ENCODE measurements at regions not wholly inside any gene's neighbourhood (a gene's known extent, or its start where the extent isn't known, plus 50 kb on each side); places are given as distances from the start of the nearest gene placed in this dataset.

GRCh38 chr10:113967126-113967525 lies 76.5 kb upstream of the ADRB1 start:
- no peak for DNase-seq (ENCODE audit: low spot score)

GRCh38 chr10:113970641-113971040 lies 73.0 kb upstream of the ADRB1 start:
- DNase-seq (ENCODE audit: low spot score) = no peak

- DNase-seq (ENCODE audit: low spot score) = no peak
Observed at GRCh38 chr10:113971349-113971973, 72.2 kb upstream of the ADRB1 start.

GRCh38 chr10:113977174-113977573 lies 66.5 kb upstream of the ADRB1 start:
- no peak for DNase-seq (ENCODE audit: low spot score)

- DNase-seq (ENCODE audit: low spot score) = no peak
Observed at GRCh38 chr10:113978802-113979201, 64.9 kb upstream of the ADRB1 start.

GRCh38 chr10:113979409-113979808 lies 64.3 kb upstream of the ADRB1 start:
- no peak for DNase-seq (ENCODE audit: low spot score)

GRCh38 chr10:113980408-113981087 lies 63.1 kb upstream of the ADRB1 start:
- no peak for DNase-seq (ENCODE audit: low spot score)

GRCh38 chr10:113982296-113982695 lies 61.4 kb upstream of the ADRB1 start:
- DNase-seq (ENCODE audit: low spot score) = no peak

- DNase-seq (ENCODE audit: low spot score) = no peak
Observed at GRCh38 chr10:113982769-113983168, 60.9 kb upstream of the ADRB1 start.

- DNase-seq (ENCODE audit: low spot score) = no peak
Observed at GRCh38 chr10:113983552-113983951, 60.1 kb upstream of the ADRB1 start.

- DNase-seq (ENCODE audit: low spot score) = no peak
Observed at GRCh38 chr10:113985297-113985844, 58.3 kb upstream of the ADRB1 start.

GRCh38 chr10:113986316-113986715 lies 57.4 kb upstream of the ADRB1 start:
- no peak for DNase-seq (ENCODE audit: low spot score)

- no peak for DNase-seq (ENCODE audit: low spot score)
Observed at GRCh38 chr10:113987156-113987555, 56.5 kb upstream of the ADRB1 start.

- DNase-seq (ENCODE audit: low spot score) = no peak
Observed at GRCh38 chr10:113987805-113988204, 55.9 kb upstream of the ADRB1 start.

GRCh38 chr10:113988535-113988934 lies 55.1 kb upstream of the ADRB1 start:
- no peak for DNase-seq (ENCODE audit: low spot score)

GRCh38 chr10:113991091-113991860 lies 52.4 kb upstream of the ADRB1 start:
- no peak for DNase-seq (ENCODE audit: low spot score)

- DNase-seq (ENCODE audit: low spot score) = peak; percentile 33
Observed at GRCh38 chr10:113992471-113993011, 51.1 kb upstream of the ADRB1 start.

- peak; percentile 20 for DNase-seq (ENCODE audit: low spot score)
Observed at GRCh38 chr10:113993489-113993991, 50.1 kb upstream of the ADRB1 start.

All from GM03348 (cell line).